EH (cell line): ENCODE measurements at regions not wholly inside any gene's neighbourhood (a gene's known extent, or its start where the extent isn't known, plus 50 kb on each side); places are given as distances from the start of the nearest gene placed in this dataset.

Experiments
- DNase-seq: peaks from one replicate; pipeline ENCODE4 v3.0.0-alpha.2; 2015; ENCODE audit warnings: low read depth

DNA sequence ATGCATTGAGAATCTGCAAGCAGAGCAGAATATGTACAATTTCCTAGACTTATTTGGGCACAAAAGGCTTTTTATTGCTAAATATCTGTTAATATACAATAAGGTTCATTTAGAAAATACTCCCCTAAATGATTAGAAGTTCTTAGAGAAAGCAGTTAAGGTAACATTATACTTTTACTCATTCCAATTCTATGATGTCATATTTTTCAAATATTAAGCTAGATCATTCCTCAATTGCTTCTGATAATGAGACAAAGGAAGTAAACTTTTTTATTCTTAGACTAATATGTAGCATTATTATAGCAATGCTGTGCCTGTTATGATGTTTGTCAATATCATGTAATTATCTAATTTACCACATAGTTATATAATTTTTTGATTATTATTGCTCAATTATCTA lies 447.0 kb downstream of the SLC16A7 start:
- peak; percentile 1 for DNase-seq

DNA sequence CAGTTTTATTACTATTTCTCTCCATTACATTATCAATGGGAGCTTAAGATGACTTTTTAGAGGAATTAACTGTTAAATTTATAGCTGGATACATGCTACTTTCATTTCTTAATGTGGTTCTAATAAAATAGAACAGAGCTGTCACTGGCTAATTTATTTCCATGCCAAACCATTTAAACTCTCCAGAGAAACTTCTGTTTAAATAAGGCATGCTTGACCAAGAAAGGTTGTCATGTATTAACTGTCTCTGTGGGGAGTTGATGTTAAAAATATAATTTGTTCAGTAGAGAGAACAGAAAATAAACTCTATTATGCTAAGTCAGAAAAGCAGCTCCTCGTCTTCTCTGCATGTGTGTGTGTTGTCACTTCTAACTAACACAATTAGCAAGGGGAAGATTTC lies 447.4 kb downstream of the SLC16A7 start:
- DNase-seq = peak; percentile 4

DNA sequence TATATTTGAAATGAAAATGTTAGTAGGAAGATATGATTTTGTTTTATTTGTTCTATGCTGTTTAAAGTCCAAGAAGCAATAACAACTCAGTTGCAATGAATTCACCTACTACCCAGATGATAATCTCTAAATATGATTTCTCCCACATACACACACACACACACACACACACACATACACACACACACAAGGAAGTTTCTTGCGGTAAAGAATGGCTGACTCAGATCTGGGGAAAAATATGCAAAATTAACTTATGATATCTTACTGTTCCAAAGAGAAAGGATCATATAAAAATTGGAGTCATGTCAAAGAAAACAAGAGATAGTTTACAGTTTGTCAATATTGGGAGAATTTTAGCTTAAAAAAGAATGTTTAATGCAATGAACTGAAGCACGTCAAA lies 456.7 kb downstream of the SLC16A7 start:
- DNase-seq = no peak

DNA sequence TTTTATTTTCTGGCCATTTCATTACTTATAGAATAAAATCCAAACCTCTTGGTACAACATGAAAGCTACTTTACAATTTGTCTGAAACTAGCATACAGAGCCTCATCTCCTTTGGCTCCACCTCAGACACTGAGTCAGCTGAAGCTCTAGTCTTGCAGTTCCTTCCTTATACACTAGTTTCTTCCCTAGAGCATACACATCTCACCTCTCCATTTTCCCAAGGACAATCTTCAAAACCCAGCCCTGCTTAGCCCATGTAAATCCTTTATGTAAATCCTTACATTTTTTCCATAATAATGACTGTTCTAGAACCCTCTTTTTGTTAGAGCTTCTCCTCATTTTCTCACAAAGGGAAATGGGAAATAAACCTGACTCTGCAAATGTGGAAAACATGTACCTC lies 463.4 kb downstream of the SLC16A7 start:
- DNase-seq = no peak

DNA sequence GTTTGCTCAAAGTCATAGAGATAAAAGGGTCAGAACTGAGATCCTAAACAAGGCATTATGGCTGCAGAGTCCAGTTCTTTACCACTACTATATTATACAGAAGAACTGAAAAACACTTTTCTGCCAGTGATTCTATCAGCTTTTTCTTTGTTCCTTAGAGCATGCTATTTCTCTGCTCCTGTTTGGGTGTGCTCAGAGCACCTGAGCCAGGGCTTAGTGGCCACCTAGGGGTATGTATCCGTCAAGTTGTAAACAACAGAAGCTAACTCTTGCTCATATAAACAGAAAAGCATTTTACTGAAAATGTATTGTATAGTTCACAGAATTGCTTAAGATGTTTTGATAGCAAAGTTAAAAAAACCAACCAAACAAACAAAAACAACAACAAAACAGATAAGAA lies 470.8 kb downstream of the SLC16A7 start:
- no peak for DNase-seq

DNA sequence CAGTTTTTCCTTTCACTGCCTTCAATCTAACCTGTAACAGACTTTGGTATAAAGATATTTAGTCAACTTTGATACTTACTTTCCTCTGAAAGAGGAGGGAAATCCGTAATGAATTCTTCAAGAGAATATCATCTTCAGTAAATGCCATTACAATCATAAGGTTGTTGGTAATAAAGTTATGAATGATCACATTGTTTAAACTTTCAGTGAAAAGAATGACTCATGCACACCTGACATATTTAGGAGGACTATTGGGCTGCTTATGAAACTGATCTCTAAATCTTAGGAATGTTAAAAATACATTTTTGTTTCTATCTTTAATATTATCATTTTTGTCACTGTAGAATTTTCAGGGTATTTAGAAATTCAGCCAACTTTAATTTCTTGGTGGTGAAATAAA lies 474.7 kb downstream of the SLC16A7 start:
- no peak for DNase-seq

DNA sequence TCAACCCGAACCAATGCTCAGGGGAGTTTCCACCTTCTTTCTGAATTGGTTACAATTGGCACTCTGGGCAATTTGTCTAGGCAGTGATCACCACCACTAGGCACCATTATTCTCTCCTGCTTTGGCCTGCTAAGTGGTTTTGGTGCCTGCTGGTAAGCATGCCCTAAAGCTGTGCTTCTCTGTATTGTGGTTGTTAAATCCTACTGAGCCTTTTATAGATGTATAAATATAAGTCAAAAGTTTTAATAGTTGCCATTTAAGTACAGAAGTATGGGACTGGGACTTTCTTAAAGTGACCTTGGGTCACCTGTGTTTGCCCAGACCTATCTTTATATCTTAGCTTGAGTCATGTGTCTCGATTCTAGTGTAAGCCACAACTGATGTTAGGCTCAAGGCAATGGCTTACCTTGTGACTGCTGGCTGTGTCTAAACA lies 475.9 kb downstream of the SLC16A7 start:
- no peak for DNase-seq

DNA sequence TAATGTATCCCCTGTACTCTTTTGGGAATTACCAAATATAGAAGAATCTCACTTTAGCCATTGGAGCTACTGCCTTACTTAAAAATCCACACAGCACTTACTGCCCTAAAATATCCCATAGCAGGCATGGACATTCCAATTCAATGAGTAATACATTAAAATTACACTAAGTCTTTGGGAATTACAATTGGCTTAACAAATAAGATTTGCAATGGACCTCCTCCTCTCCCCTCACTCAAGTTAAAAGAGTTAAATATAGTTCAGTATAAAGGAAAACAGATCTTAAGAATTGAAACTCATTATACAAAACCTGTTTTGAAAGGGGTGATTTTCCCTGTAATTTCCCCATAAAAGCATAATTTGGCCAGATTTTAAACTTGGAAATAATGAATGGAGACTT lies 477.1 kb downstream of the SLC16A7 start:
- DNase-seq = peak; percentile 86

DNA sequence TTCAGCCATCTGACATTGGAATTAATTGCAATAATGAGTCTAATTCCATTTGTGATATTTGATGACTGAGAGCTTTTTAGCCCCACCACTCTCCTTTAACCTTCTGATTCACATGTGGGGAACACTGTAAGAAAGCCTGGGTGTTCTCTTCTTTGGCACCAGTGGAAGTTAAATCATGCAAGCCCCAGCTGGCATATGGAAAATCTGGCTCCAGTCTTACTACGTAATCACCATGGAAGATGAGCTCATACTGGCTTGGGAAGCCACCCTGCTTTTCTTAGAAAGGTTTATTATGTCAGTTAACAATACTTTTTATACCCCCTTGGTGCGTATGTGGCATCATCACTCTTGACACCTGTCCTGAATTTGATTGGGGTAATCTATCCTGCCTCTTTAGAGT lies 479.3 kb downstream of the SLC16A7 start:
- DNase-seq = no peak

DNA sequence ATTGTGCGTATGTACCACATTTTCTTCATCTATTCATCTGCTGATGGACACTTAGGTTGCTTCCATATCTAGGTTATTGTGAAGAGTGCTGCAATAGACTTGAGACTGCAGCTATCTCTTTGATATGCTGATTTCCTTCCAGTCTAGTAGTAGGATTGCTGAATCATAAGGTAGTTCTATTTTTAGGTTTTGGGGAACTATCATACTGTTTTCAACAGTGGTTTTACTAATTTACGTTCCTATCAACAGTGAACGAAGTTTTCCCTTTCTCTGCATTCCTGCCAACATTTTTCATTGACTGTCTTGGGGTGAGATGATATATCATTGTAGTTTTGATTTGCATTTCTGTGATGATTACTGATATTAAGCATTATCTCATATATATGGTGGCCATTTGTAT lies 482.2 kb downstream of the SLC16A7 start:
- DNase-seq = peak; percentile 40

DNA sequence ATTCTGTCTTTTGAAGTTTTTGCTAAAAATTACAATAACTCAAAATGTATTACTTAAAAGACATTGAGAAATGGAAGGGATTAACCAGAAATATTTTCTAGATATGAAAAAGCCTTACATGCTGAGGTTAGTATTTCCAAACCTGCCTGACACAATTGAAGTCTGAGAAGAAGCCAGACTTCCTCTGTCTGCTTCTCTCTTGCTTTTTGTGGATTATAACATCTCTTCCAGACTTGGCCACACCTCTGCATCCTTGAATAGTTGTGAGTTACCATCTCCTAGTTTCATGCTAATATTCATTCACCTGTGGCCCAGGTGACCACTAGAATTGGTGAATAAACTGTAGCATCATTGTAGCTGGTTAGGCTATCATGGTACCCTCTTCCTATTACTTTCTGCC lies 497.6 kb downstream of the SLC16A7 start:
- no peak for DNase-seq

DNA sequence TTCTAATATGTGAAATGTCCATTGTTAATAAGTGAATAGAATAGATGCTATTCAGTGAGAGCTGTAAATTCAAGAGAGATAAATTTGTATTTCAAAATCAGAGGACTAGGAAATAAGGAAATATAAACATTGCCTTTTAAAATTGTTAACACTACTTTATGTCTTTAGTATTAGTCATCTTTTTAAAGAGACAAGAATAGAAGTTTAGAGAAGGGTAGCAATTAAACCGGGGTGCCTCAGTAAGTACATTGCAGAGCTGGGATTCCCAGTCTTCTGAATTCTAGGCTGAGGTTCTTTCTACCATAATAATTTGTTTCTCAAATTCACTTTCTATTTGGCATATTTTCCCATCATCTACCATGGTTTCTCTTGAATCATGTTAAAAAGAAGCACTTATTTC lies 498.6 kb downstream of the SLC16A7 start:
- DNase-seq = peak; percentile 54

DNA sequence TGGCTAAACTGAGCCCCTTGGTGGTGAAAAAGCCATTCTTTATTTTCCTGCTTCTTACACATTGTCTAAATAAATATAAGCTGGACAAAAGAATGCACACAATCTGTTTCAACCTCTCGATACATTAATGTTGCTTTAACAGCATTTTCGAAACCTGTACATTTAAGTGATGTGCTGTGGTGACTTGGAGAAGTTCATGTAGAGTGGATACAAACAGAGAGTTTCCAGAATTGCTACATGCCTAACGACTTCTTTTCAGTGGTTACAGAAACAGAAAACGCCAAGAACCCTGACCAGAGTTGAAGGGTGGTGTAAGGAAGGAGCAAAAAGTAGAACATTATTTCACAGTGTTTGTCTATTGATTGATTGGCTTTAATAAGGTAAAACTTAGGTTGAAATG lies 500.9 kb downstream of the SLC16A7 start:
- no peak for DNase-seq

DNA sequence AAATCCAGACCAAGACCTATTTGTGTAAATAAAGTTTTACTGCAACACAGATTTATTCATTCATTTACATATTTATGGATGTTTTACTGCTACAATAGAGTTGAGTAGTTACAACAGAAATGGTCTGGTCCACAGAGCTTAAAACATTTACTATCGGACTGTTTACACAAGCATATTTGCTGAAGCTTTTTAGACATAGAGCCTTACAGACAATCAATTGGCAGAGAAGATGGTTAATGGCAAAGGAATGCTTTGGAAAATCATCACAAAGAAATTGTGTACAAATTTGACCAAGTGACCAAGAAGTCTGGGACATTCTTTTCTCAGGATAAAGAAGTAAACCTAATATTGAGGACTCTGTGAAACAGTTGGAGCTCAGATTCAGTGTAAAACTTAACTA lies 504.3 kb downstream of the SLC16A7 start:
- peak; percentile 77 for DNase-seq

DNA sequence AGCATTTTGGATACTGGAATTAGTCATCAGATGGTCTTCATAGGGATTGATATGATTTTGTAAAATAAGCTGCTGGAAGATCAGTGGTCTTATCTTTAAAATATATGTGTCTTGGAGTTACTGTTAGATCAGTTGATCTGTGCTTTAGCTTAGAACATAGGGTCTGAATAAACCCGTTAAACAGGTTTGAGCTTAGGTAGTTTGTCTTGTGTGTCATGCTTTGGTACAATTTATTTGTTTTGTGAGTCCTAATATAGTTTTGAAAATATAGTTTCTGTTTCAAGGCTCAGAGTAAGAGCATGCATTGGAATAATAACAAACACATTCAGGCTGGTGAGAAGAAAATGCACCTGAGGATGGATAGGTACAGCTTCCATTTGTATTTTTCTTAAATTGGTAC lies 505.0 kb downstream of the SLC16A7 start:
- DNase-seq = no peak

DNA sequence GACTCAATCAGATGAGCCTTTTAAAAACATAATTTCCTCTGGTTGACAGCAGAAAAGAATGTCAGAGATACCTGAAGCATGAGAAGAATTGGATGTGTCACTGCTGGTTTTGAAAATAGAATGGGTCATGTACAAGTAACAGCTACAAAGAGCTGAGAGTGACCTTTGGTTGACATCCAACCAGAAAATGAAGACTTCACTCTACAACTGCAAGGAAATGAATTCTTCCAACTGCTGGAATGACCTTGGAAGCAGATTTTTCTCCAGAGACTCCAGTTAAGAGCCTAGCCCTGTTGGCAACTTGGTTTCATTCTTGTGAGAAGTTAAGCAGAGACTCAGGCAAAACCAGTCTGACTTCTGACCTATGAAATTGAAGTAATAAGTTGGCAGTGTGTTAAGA lies 505.9 kb downstream of the SLC16A7 start:
- DNase-seq = peak; percentile 88

DNA sequence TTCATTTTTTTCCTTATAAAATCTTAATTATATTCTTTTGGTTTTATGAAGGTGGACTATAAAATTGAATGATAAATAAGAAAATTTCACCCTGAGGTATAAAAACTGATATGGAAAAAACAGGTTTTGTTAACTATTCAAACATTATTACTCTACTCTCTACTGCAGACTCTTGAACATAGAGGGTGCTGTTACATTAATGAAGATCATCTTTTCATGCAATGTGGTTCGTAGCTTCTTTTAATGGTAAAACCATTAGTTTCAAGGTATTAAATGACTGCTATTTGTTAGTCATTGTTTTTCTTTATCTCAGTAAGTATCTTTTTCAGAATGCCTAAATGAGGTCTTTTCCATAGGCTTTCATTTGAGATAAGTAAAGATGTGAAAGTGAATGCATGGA lies 510.4 kb downstream of the SLC16A7 start:
- peak; percentile 48 for DNase-seq

DNA sequence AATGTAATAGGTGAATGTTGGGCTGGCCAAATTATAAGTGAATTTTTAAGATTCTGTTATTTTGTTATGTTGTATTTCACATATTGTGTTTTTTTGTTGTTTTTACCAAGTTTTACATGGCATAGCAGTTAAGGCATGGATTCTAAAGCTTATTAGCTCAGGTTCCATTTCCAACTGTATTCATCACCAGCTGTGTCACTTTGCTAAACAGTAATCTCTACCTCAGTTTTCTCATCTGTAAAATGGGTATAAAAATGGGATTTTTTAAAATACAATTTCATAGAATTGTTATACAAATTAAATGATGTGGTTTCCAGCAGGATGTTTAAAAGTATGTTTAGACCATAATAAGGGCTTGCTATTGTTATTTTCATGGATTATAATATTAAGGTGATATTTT lies 512.2 kb downstream of the SLC16A7 start:
- DNase-seq = no peak

DNA sequence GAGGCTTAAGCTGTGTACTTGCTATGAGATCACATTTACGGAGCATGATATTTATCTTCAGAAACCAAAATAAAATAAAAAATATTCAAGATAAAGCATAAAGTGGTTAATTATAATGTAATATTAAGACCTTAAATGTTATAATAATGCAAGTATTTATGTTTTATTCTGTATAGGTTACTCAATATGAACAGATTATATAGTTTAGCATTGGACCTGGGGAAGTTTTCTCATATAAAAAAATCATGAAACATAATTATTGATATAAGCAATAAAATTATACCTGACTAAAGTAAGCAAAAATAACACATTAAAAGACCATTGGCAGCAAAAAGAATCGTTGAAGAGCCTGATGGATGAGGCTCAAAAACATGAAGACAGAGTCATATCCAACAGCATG lies 516.2 kb downstream of the SLC16A7 start:
- no peak for DNase-seq

DNA sequence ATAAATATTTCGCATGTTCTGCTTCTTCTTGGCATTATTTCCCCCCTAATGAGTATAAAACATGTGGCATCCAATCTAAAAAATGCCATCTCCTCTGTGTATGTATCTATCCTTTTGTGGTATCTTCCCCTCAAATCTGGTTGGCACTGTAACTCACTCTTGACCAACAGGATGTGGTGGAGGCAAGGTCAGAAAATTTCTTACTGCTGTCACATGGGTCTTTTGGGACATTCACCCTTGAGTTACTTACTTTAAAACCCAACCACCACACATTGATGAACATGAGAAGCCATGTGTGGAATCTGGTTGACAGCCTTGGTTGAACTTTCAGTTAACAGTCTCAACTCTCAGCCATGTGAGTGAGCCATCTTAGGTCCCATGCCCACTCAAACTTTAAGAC lies 516.9 kb downstream of the SLC16A7 start:
- DNase-seq = peak; percentile 38

DNA sequence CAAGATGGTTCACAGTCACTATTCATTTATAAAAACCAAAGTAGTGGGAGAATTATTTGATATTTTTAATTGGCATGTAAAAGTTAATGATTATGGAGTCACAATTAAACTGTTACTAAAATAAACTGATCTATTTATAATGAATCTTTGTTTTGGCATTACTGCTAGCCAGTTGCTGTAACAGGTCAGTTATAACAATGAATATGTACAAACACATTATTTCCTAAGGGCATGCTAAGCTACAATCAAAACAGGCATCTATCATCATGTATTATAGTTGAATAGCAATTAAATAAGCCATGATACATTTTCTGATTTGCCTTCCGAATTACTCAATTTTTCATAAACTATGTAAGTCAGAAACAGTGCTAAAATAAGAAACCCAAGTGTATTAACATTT lies 518.3 kb downstream of the SLC16A7 start:
- DNase-seq = no peak

DNA sequence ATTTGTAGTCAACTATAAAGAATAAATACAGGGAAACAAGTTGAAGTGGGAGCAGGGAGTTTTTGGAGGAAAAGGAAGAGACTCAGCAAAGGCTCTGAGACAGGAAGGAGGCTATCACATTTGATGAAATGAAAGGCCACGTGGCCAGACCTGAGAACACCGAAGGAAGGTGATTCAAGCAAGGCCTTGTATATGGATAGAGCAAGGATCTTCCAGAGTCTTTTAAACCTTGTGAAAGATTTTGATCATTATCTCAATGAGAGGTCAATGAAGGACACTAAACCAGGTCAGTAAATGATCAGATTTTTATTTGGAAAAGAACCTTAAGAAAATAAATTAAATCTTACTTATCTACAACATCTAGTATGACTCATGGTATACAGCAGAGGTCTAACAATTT lies 523.5 kb downstream of the SLC16A7 start:
- DNase-seq = no peak

DNA sequence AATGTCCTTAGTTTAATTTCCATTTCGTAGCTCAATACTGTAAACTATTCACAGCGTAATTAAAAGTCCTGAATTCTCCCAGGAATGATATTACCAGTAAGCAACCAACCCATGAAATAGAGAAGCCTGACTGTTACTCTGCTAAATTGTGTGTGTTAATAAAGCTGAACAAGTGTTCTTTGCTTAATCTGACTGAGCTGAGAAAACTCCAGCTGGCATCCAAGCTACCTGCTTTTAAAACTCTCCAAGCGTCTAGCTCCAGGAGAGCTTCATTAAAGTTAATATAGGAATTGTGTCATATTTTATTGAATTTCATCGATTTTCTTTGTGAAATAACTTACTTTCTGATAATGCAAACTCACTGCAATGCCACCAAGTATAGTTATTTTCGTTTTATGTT lies 524.4 kb downstream of the SLC16A7 start:
- DNase-seq = no peak

DNA sequence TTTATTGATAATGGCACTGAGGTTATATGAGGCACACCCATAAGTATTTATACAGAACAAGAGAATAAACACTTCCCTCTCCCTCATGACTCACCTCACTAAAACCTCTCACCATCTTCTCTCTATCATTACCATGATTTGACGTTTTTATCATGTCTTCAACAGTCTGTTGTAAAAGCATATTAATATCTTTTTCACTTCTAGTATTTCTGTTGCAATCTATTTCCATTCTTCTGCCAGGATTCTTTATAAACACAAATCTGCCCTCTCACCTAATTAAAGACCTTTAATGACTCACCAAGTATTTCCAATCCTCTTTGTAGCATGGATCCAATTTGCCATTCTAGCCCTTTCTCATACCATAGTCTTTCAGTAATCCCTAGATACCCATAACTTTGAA lies 527.7 kb downstream of the SLC16A7 start:
- peak; percentile 62 for DNase-seq

DNA sequence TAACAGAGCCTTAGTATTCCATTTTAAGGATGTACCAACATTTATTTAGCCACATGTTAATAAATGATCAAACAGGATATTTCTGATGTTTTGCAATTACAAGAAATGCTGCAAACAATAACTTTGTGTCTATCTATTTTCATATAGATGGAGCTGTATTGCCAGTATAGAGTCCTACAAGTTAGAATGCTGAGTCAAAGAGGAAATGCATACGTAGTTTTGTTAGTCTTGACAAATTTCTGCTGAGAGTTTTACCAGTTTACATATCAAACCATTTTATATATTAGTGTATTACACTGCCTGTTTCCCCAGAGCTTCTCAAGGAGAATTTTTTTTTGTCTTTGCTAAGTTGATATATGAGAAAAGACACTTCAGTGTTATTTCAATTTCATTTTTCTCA lies 541.7 kb downstream of the SLC16A7 start:
- DNase-seq = no peak
